PC-9 (cell line): ENCODE measurements at regions not wholly inside any gene's neighbourhood (a gene's known extent, or its start where the extent isn't known, plus 50 kb on each side); places are given as distances from the start of the nearest gene placed in this dataset.

ENCODE experiments used
- EZH2 ChIP-seq: fragments of 200-600 bp; sonication (generic); IDR thresholded peaks from 2 replicates; pipeline ENCODE4 v1.8.0; 2017; ENCODE audit warnings: antibody characterized with exemption, low read depth
- TF ChIP-seq, protein P1 (sequence below): fragments of 200-600 bp; sonication (generic); conservative IDR thresholded peaks from 2 replicates; pipeline ENCODE4 v1.6.1; 2017; ENCODE audit warnings: mixed run types, antibody characterized with exemption, mild to moderate bottlenecking, moderate library complexity

DNA sequence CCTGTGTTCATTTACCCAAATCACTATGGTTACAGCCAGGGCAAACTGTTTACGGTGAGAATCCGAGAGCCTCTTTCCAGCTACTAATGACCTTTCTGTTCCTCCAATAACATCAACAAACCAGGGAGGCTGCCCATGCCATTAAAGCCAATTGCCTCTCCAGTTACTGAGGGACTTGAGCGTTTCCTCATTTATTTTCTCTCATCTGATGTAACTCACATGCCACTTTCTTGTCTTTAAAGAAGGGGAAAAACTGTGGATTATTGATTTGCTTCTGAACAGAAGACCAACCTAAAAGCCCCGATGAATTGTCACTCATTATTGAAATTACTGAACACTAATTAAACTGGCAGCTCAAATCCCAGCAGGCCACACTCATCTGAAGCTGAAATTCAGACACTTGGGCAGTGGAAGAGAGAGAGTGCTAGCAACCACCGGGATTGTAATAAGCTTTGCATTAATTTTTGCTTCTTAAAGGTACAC is 595.8 kb upstream of the MKI67 start:
- TF ChIP-seq, protein P1, sequence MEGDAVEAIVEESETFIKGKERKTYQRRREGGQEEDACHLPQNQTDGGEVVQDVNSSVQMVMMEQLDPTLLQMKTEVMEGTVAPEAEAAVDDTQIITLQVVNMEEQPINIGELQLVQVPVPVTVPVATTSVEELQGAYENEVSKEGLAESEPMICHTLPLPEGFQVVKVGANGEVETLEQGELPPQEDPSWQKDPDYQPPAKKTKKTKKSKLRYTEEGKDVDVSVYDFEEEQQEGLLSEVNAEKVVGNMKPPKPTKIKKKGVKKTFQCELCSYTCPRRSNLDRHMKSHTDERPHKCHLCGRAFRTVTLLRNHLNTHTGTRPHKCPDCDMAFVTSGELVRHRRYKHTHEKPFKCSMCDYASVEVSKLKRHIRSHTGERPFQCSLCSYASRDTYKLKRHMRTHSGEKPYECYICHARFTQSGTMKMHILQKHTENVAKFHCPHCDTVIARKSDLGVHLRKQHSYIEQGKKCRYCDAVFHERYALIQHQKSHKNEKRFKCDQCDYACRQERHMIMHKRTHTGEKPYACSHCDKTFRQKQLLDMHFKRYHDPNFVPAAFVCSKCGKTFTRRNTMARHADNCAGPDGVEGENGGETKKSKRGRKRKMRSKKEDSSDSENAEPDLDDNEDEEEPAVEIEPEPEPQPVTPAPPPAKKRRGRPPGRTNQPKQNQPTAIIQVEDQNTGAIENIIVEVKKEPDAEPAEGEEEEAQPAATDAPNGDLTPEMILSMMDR: no peak
- no peak for TF ChIP-seq EZH2
